H9 (cell line): ENCODE measurements at regions not wholly inside any gene's neighbourhood (a gene's known extent, or its start where the extent isn't known, plus 50 kb on each side); places are given as distances from the start of the nearest gene placed in this dataset.

ENCODE experiments used
- DNase-seq: peaks from one replicate; pipeline ENCODE4 v3.0.0-alpha.2; 2017
- H2AFZ ChIP-seq: one replicate; pipeline ENCODE4 v1.6.1; 2013; ENCODE audit warnings: mild to moderate bottlenecking, low read length, control low read depth, moderate library complexity
- H2AK5ac ChIP-seq: 2 replicates; pipeline ENCODE4 v1.6.1; 2013; ENCODE audit warnings: low read length, control low read depth, mixed read lengths; ENCODE audit not compliant: insufficient read length
- H2BK120ac ChIP-seq: one replicate; pipeline ENCODE4 v1.6.1; 2013; ENCODE audit warnings: low read depth, mild to moderate bottlenecking, low read length, control low read depth, inconsistent platforms; ENCODE audit not compliant: poor library complexity, severe bottlenecking
- H2BK12ac ChIP-seq: 2 replicates; pipeline ENCODE4 v1.6.1; 2013; ENCODE audit warnings: low read length, control low read depth, mixed read lengths, low read depth; ENCODE audit not compliant: insufficient read length
- H2BK15ac ChIP-seq: 2 replicates; pipeline ENCODE4 v1.6.1; 2013; ENCODE audit warnings: low read depth, low read length, control low read depth
- H2BK20ac ChIP-seq: one replicate; pipeline ENCODE4 v1.6.1; 2013; ENCODE audit warnings: low read depth, mild to moderate bottlenecking, low read length, control low read depth, inconsistent platforms; ENCODE audit not compliant: poor library complexity, severe bottlenecking
- H2BK5ac ChIP-seq: 2 replicates; pipeline ENCODE4 v1.6.1; 2013; ENCODE audit warnings: low read length, control low read depth, mixed read lengths; ENCODE audit not compliant: insufficient read length
- H3K14ac ChIP-seq: 2 replicates; pipeline ENCODE4 v1.6.1; 2013; ENCODE audit warnings: low read length, control low read depth; ENCODE audit not compliant: insufficient read depth
- H3K18ac ChIP-seq: 2 replicates; pipeline ENCODE4 v1.6.1; 2013; ENCODE audit warnings: low read depth, mild to moderate bottlenecking, mixed read lengths, low read length, control low read depth; ENCODE audit not compliant: insufficient read length
- H3K23ac ChIP-seq: 2 replicates; pipeline ENCODE4 v1.6.1; 2013; ENCODE audit warnings: low read length, control low read depth, mixed read lengths, low read depth; ENCODE audit not compliant: insufficient read length
- H3K23me2 ChIP-seq: 2 replicates; pipeline ENCODE4 v1.6.1; 2013; ENCODE audit warnings: low read depth, mild to moderate bottlenecking, mixed read lengths, low read length, control low read depth; ENCODE audit not compliant: insufficient read length, poor library complexity, severe bottlenecking
- H3K27ac ChIP-seq: 2 replicates; pipeline ENCODE4 v1.5.1; 2013; ENCODE audit warnings: low read length, control low read depth, mixed read lengths, low read depth; ENCODE audit not compliant: insufficient read length
- H3K27me3 ChIP-seq: 2 replicates; pipeline ENCODE4 v1.6.1; 2013; ENCODE audit warnings: low read length, control low read depth, inconsistent platforms; ENCODE audit not compliant: insufficient read depth
- H3K4ac ChIP-seq: 2 replicates; pipeline ENCODE4 v1.6.1; 2013; ENCODE audit warnings: low read depth, mild to moderate bottlenecking, control low read depth, inconsistent platforms, low read length, moderate library complexity
- H3K4me1 ChIP-seq: 2 replicates; pipeline ENCODE4 v1.6.1; 2013; ENCODE audit warnings: low read length, control low read depth, inconsistent platforms; ENCODE audit not compliant: insufficient read depth
- H3K4me2 ChIP-seq: 2 replicates; pipeline ENCODE4 v1.6.1; 2013; ENCODE audit warnings: low read length, control low read depth, mixed read lengths; ENCODE audit not compliant: insufficient read length, insufficient read depth
- H3K56ac ChIP-seq: 2 replicates; pipeline ENCODE4 v1.6.1; 2013; ENCODE audit warnings: low read depth, mild to moderate bottlenecking, mixed read lengths, low read length, control low read depth; ENCODE audit not compliant: insufficient read length
- H3K79me1 ChIP-seq: 2 replicates; pipeline ENCODE4 v1.6.1; 2013; ENCODE audit warnings: low read depth, mild to moderate bottlenecking, moderate library complexity, low read length, control low read depth, inconsistent platforms; ENCODE audit not compliant: insufficient read depth, poor library complexity, severe bottlenecking
- H3K79me2 ChIP-seq: 2 replicates; pipeline ENCODE4 v1.6.1; 2013; ENCODE audit warnings: low read length, control low read depth, inconsistent platforms; ENCODE audit not compliant: insufficient read depth
- H3K9ac ChIP-seq: 2 replicates; pipeline ENCODE4 v1.6.1; 2013; ENCODE audit warnings: low read length, control low read depth, mixed read lengths; ENCODE audit not compliant: insufficient read length; ENCODE audit errors: extremely low read depth
- H3K9me3 ChIP-seq: one replicate; pipeline ENCODE4 v1.6.1; 2013; ENCODE audit warnings: low read depth, low read length, inconsistent platforms; ENCODE audit not compliant: control insufficient read depth
- H3T11ph ChIP-seq: one replicate; pipeline ENCODE4 v1.6.1; 2013; ENCODE audit warnings: mild to moderate bottlenecking, low read length, control low read depth, inconsistent platforms
- H4K20me1 ChIP-seq: one replicate; pipeline ENCODE4 v1.6.1; 2013; ENCODE audit not compliant: control insufficient read depth, insufficient read length, insufficient read depth
- H4K5ac ChIP-seq: 2 replicates; pipeline ENCODE4 v1.6.1; 2013; ENCODE audit warnings: low read depth, mild to moderate bottlenecking, mixed read lengths, low read length, control low read depth; ENCODE audit not compliant: insufficient read length
- H4K8ac ChIP-seq: replicated peaks from 2 replicates; pipeline ENCODE4 v1.6.1; 2013; ENCODE audit warnings: low read length, control low read depth, mixed read lengths, low read depth; ENCODE audit not compliant: insufficient read length
- H4K91ac ChIP-seq: 2 replicates; pipeline ENCODE4 v1.6.1; 2013; ENCODE audit warnings: low read depth, mild to moderate bottlenecking, moderate library complexity, mixed read lengths, low read length, control low read depth; ENCODE audit not compliant: insufficient read length
- H3K27ac Mint-ChIP-seq, 3 experiments: 2 replicates in 2 of 3; 3 replicates in 1 of 3; pipeline ENCODE4 v1.8.0; 2020 to 2021; ENCODE audit warnings: mixed read lengths in 3 of 3, mild to moderate bottlenecking in 1 of 3, moderate library complexity in 1 of 3
- H3K27me3 Mint-ChIP-seq: 2 replicates; pipeline ENCODE4 v1.8.0; 2021; ENCODE audit warnings: low read depth, mild to moderate bottlenecking, moderate library complexity, mixed read lengths
- H3K36me3 Mint-ChIP-seq, 3 experiments: 2 replicates in 2 of 3; 3 replicates in 1 of 3; pipeline ENCODE4 v1.8.0; 2020 to 2021; ENCODE audit warnings: low read depth in 3 of 3, mixed read lengths in 3 of 3; ENCODE audit not compliant: insufficient read depth in 1 of 3
- H3K4me1 Mint-ChIP-seq, 2 experiments: 2 replicates each; pipeline ENCODE4 v1.8.0; 2020; ENCODE audit warnings: mixed read lengths in 2 of 2
- H3K4me3 Mint-ChIP-seq, 2 experiments: 2 replicates in 1 of 2; 3 replicates in 1 of 2; pipeline ENCODE4 v1.8.0; 2020 to 2021; ENCODE audit warnings: mild to moderate bottlenecking in 2 of 2, mixed read lengths in 2 of 2, moderate library complexity in 1 of 2
- H3K9me3 Mint-ChIP-seq, 2 experiments: 2 replicates in 1 of 2; 3 replicates in 1 of 2; pipeline ENCODE4 v1.8.0; 2020; ENCODE audit warnings: mild to moderate bottlenecking in 2 of 2, mixed read lengths in 2 of 2, moderate library complexity in 1 of 2
- CTCF ChIP-seq: fragments of 200-600 bp; sonication (generic); conservative IDR thresholded peaks from 3 replicates; pipeline ENCODE4 v1.8.0; 2021; ENCODE audit warnings: antibody characterized with exemption, mild to moderate bottlenecking

DNA sequence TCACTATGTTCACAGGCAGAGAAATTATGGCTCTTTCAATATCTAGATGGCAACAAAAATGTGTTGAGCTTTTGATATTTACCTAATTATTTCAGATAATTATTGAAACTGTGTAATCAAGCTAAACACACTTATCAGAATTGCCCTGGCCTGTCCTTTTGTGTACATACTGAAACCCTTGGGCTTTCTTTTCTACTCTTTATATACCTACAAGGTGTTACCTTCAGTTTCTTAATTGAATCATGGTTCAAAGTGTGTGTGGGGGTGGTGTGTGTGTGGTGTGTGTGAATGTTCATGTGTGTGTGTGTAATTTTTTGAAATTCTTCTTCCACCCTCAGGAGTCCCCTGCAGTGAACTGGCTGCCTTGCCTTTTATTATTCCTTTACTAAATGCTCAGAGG lies 506.8 kb upstream of the SOX9 start:
- DNase-seq = no peak
- H3K4me1 Mint-ChIP-seq = no peaks in the 10 kb centered on the region
- H3K4me3 Mint-ChIP-seq = no peak overlapping the region
- Histone ChIP-seq H2AFZ (no peak overlapping the region), H3K4me1 (no peaks in the 10 kb centered on the region), H4K8ac (no peak overlapping the region), H3K14ac (no peak overlapping the region), H3K9ac (no peak overlapping the region), H2BK12ac (no peak overlapping the region), H3K27me3 (no peaks in the 10 kb centered on the region), H4K5ac (no peak overlapping the region), H3K79me2 (no peaks in the 10 kb centered on the region), H4K91ac (no peak overlapping the region), H3K23me2 (no peaks in the 10 kb centered on the region), H4K20me1 (no peaks in the 10 kb centered on the region), H3K79me1 (no peaks in the 10 kb centered on the region), H2BK5ac (no peak overlapping the region), H3K27ac (no peak overlapping the region), H3K4me2 (no peak overlapping the region), H3K4ac (no peak overlapping the region), H2AK5ac (no peak overlapping the region), H2BK120ac (no peak overlapping the region), H3K9me3 (no peaks in the 10 kb centered on the region), H3T11ph (no peak overlapping the region), H3K18ac (no peak overlapping the region), H2BK20ac (no peak overlapping the region), H2BK15ac (no peak overlapping the region), H3K23ac (no peak overlapping the region), H3K56ac (no peak overlapping the region)
- no peak overlapping the region for H3K27ac Mint-ChIP-seq
- H3K27me3 Mint-ChIP-seq = no peaks in the 10 kb centered on the region
- H3K36me3 Mint-ChIP-seq = peaks cover 10 to 17% (median 11%) of the 10 kb centered on the region in 3 experiments
- TF ChIP-seq CTCF = no peak
- H3K9me3 Mint-ChIP-seq = peaks cover 20% of the 10 kb centered on the region in 2 experiments
